ENCODE measurements at regions not wholly inside any gene's neighbourhood (a gene's known extent, or its start where the extent isn't known, plus 50 kb on each side); places are given as distances from the start of the nearest gene placed in this dataset.
A peak's percentile ranks its signal among the peaks of the same experiment; 100 is the strongest.

DNA sequence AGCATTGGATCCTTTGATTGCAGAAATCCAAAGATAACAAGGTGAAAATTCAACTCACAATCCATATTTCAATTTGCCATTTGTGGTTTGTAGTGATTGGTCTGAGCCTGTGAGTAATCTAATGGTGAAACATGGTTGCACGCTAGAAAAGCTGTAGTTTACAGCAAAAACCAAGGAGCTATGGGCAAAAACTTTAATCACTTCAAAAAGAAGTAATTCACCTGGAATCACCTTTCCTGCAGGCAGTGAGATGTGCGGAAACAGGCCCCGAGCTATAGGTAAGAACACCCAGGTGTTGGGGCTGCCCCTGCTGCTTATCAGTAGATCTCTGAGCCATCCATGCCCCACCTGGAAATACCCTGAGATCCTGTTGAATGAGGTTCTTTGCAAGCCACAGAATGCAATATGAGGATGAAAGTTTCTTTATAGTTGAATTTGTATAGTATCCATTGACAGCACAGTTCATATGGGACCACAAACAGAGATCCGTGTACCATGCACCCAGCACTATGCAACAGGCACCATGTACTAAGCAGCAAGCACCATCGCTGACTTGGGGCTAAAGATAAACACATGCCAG lies 208.2 kb downstream of the SPP2 start:
- 86 to 100% methylated on average over 2 of the region's 5 CpGs for WGBS, 2 donors (ENCODE audit: low coverage in 1 of 2)
- Histone ChIP-seq H3K9me3 (no peaks in the 10 kb centered on the region), H3K4me3 (no peak overlapping the region), H3K36me3 (no peaks in the 10 kb centered on the region), H3K27ac (no peak overlapping the region), H3K4me1 (no peaks in the 10 kb centered on the region), H3K27me3 (peaks cover 5% of the 10 kb centered on the region)
- TF ChIP-seq CTCF (IDR thresholded peaks at IDR 0.05) (no peak), POLR2AphosphoS5 (IDR thresholded peaks at IDR 0.05) (no peak), EP300 (IDR thresholded peaks at IDR 0.05) (no peak), POLR2A (IDR thresholded peaks at IDR 0.05) (no peak)
- no peak for ATAC-seq

GRCh38 chr2:234257859-234258561 lies 207.5 kb downstream of the SPP2 start:
- Histone ChIP-seq H3K4me1 (no peaks in the 10 kb centered on the region), H3K36me3 (no peaks in the 10 kb centered on the region), H3K4me3 (no peak overlapping the region), H3K9me3 (no peaks in the 10 kb centered on the region), H3K27ac (no peak overlapping the region), H3K27me3 (peaks cover 5% of the 10 kb centered on the region)
- no peak for ATAC-seq
- TF ChIP-seq EP300 (IDR thresholded peaks at IDR 0.05) (no peak), CTCF (IDR thresholded peaks at IDR 0.05) (peak in 1 of 4 experiments; percentile 20)
- 49 to 61% methylated on average over 4 to 7 of the region's 10 CpGs for WGBS, 2 donors (ENCODE audit: low coverage in 1 of 2)

GRCh38 chr2:234256516-234256915 lies 206.0 kb downstream of the SPP2 start:
- ATAC-seq: no peak
- Histone ChIP-seq H3K4me3 (no peak overlapping the region), H3K9me3 (no peaks in the 10 kb centered on the region), H3K4me1 (no peaks in the 10 kb centered on the region), H3K27ac (no peak overlapping the region), H3K27me3 (peaks cover 13% of the 10 kb centered on the region), H3K36me3 (no peaks in the 10 kb centered on the region)
- no peak for TF ChIP-seq CTCF (IDR thresholded peaks at IDR 0.05)
- TF ChIP-seq EP300 (IDR thresholded peaks at IDR 0.05): no peak
- no peak for TF ChIP-seq POLR2A (IDR thresholded peaks at IDR 0.05)
- no peak for TF ChIP-seq POLR2AphosphoS5 (IDR thresholded peaks at IDR 0.05)
- 0% methylated on average over 1 of the region's 3 CpGs; no CpG with 5 or more reads in 1 of the 2 donors for WGBS, 2 donors (ENCODE audit: low coverage in 1 of 2)

DNA sequence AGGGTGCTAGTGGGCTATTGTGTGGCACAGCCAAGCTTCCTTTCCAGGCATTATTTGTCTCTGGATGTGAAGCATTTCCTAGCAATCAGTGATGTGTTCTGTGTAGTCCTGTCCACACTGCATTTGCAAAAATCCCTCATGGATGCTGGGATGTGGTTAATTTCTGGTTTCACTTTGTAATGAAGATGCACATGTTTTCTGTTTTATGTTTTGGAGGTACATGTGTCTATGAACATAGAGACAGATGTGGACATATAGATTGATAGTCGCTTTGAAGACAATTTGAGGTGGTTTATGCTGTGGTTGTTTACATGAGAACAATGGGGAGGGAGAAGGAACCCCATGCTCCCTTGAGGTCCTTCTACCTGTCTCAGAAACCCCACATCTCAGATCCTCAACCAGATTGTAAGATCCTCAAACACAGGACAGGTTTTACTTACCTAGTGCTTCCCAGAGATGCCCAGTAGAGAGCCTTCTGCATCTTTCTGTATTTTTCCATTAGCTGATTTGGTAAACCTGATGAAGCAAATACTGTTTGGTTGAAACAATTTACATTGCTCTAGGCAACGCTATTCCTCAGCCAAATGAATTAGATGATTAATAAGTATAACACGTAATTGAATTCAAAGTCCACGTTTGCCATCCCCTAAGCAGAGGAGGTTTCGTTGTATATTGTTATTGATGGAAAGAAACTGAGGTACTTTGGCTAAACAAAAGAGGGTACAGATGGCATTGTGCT lies 204.4 kb downstream of the SPP2 start:
- TF ChIP-seq EP300 (IDR thresholded peaks at IDR 0.05) (no peak), POLR2A (IDR thresholded peaks at IDR 0.05) (no peak), CTCF (IDR thresholded peaks at IDR 0.05) (no peak), POLR2AphosphoS5 (IDR thresholded peaks at IDR 0.05) (no peak)
- Histone ChIP-seq H3K27ac (no peak overlapping the region), H3K4me3 (no peak overlapping the region), H3K9me3 (no peaks in the 10 kb centered on the region), H3K27me3 (peaks cover 13% of the 10 kb centered on the region), H3K4me1 (no peaks in the 10 kb centered on the region), H3K36me3 (no peaks in the 10 kb centered on the region)
- 52 to 62% methylated on average over 3 to 5 of the region's 5 CpGs for WGBS, 2 donors (ENCODE audit: low coverage in 1 of 2)
- no peak for ATAC-seq

Data from gastroesophageal sphincter (tissue), 4 donors.